ENCODE measurements at regions not wholly inside any gene's neighbourhood (a gene's known extent, or its start where the extent isn't known, plus 50 kb on each side); places are given as distances from the start of the nearest gene placed in this dataset.

DNA sequence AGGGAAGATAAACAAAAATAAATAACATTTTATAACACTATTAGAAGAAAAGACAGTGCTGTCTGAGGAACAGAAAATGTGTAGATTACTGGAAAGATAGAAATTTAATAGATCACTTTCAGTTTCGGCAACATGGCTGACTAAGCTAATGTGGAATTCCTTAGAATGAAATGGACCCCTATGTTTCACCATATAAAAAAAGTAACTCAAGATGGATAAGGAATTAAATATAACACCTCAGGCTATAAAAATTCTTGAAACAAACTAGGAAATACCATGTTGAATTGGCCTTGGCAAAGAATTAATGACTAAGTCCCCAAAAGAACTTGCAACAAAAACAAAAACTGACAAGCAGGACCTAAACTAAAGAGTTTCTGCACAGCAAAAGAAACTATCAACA lies 558.3 kb downstream of the CHSY3 start:
- TF ChIP-seq, protein P1, sequence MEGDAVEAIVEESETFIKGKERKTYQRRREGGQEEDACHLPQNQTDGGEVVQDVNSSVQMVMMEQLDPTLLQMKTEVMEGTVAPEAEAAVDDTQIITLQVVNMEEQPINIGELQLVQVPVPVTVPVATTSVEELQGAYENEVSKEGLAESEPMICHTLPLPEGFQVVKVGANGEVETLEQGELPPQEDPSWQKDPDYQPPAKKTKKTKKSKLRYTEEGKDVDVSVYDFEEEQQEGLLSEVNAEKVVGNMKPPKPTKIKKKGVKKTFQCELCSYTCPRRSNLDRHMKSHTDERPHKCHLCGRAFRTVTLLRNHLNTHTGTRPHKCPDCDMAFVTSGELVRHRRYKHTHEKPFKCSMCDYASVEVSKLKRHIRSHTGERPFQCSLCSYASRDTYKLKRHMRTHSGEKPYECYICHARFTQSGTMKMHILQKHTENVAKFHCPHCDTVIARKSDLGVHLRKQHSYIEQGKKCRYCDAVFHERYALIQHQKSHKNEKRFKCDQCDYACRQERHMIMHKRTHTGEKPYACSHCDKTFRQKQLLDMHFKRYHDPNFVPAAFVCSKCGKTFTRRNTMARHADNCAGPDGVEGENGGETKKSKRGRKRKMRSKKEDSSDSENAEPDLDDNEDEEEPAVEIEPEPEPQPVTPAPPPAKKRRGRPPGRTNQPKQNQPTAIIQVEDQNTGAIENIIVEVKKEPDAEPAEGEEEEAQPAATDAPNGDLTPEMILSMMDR (IDR thresholded peaks at IDR 0.05) = no peak
- TF ChIP-seq POLR2A (IDR thresholded peaks at IDR 0.05) = no peak

All from uterus (tissue), 2 donors.